Panc1 (cell line): ENCODE measurements at regions not wholly inside any gene's neighbourhood (a gene's known extent, or its start where the extent isn't known, plus 50 kb on each side); places are given as distances from the start of the nearest gene placed in this dataset.

Experiments
- CTCF ChIP-seq: fragments of 450-650 bp; IDR thresholded peaks from 2 replicates; pipeline ENCODE4 v1.5.1; 2017; ENCODE audit warnings: mild to moderate bottlenecking
- POLR2AphosphoS5 ChIP-seq: IDR thresholded peaks from 2 replicates; pipeline ENCODE4 v1.6.1; 2012; ENCODE audit warnings: mild to moderate bottlenecking, low read depth, low read length, moderate library complexity
- REST ChIP-seq, 2 experiments: IDR thresholded peaks; 2 replicates each; pipeline ENCODE4 v1.6.1; 2011 to 2012; ENCODE audit warnings: low read depth in 2 of 2, control low read depth in 1 of 2, low read length in 1 of 2, mild to moderate bottlenecking in 1 of 2, moderate library complexity in 1 of 2; ENCODE audit not compliant: insufficient read depth in 1 of 2
- SIN3A ChIP-seq: IDR thresholded peaks from 2 replicates; pipeline ENCODE4 v1.6.1; 2012; ENCODE audit warnings: low read depth, mild to moderate bottlenecking, low read length, moderate library complexity, borderline replicate concordance; ENCODE audit not compliant: insufficient read depth
- TCF7L2 ChIP-seq: IDR thresholded peaks from 2 replicates; pipeline ENCODE4 v1.6.1; 2011; ENCODE audit warnings: mild to moderate bottlenecking, low read depth, low read length, inconsistent platforms

- no peak for TF ChIP-seq REST (IDR thresholded peaks at IDR 0.05; ENCODE audit: insufficient read depth in 1 of 2, low read depth in 2 of 2, low read length in 1 of 2)
- no peak for TF ChIP-seq CTCF
- TF ChIP-seq SIN3A: no peak
- TF ChIP-seq TCF7L2: no peak
- TF ChIP-seq POLR2AphosphoS5: no peak
Observed at GRCh38 chr13:34425327-34425949, 516.6 kb upstream of the NBEA start.
